K562 (cell line): ENCODE measurements at regions not wholly inside any gene's neighbourhood (a gene's known extent, or its start where the extent isn't known, plus 50 kb on each side); places are given as distances from the start of the nearest gene placed in this dataset.

Source experiments
- AFF1 ChIP-seq, 2 experiments: fragments of 450-650 bp; IDR thresholded peaks; 2 replicates each; pipeline ENCODE4 v1.6.1; 2018; ENCODE audit warnings: mild to moderate bottlenecking in 2 of 2, low read depth in 1 of 2; ENCODE audit not compliant: partially characterized antibody in 2 of 2
- BCOR ChIP-seq: fragments of 450-650 bp; IDR thresholded peaks from 2 replicates; pipeline ENCODE4 v1.6.1; 2016
- DEAF1 ChIP-seq: fragments of 450-650 bp; formaldehyde crosslinking; IDR thresholded peaks from 2 replicates; pipeline ENCODE4 v1.4.0; 2020; ENCODE audit warnings: mild to moderate bottlenecking, moderate library complexity
- ETV6 ChIP-seq, 3 experiments: fragments of 150-350 bp in 1 of 3; sonication (generic) in 1 of 3; formaldehyde crosslinking in 1 of 3; IDR thresholded peaks; 2 replicates each; pipeline versions ENCODE4 v1.6.1 to v1.8.0; 2014 to 2022; ENCODE audit warnings: borderline replicate concordance in 2 of 3, low read depth in 2 of 3, antibody characterized with exemption in 1 of 3, low read length in 1 of 3, mild to moderate bottlenecking in 1 of 3, missing genetic modification reagents in 1 of 3
- GTF2A2 ChIP-seq: IDR thresholded peaks from 2 replicates; pipeline ENCODE4 v1.6.1; 2016; ENCODE audit warnings: mild to moderate bottlenecking, missing genetic modification characterization, missing compliant biosample characterization
- HDAC6 ChIP-seq: IDR thresholded peaks from 2 replicates; pipeline ENCODE4 v1.6.1; 2012; ENCODE audit warnings: low read depth, mild to moderate bottlenecking, control low read depth, inconsistent platforms, low read length, moderate library complexity
- HNRNPK ChIP-seq: fragments of 200-400 bp; formaldehyde crosslinking; IDR thresholded peaks from one replicate; pipeline ENCODE4 v1.6.1; 2018; ENCODE audit warnings: mild to moderate bottlenecking, low read depth, low read length; ENCODE audit not compliant: poor library complexity, severe bottlenecking
- KAT8 ChIP-seq: fragments of 450-650 bp; IDR thresholded peaks from 2 replicates; pipeline ENCODE4 v1.6.1; 2016; ENCODE audit warnings: low read depth, mild to moderate bottlenecking
- KDM4B ChIP-seq, 2 experiments: fragments of 450-650 bp in 1 of 2; sonication (generic) in 1 of 2; IDR thresholded peaks; 2 replicates each; pipeline ENCODE4 v1.6.1; 2016 to 2017; ENCODE audit warnings: borderline replicate concordance in 2 of 2, antibody characterized with exemption in 1 of 2, low read depth in 1 of 2, mild to moderate bottlenecking in 1 of 2
- NUFIP1 ChIP-seq: fragments of 450-650 bp; IDR thresholded peaks from 2 replicates; pipeline ENCODE4 v1.6.1; 2018; ENCODE audit not compliant: partially characterized antibody
- PHF21A ChIP-seq: fragments of 450-650 bp; IDR thresholded peaks from 2 replicates; pipeline ENCODE4 v1.6.1; 2017; ENCODE audit warnings: low read depth, borderline replicate concordance
- PTBP1 ChIP-seq: fragments of 200-400 bp; formaldehyde crosslinking; IDR thresholded peaks from 2 replicates; pipeline ENCODE4 v1.6.1; 2017; ENCODE audit warnings: low read depth, low read length
- SMC3 ChIP-seq: conservative IDR thresholded peaks from 2 replicates; pipeline ENCODE4 v1.6.1; 2011; ENCODE audit warnings: low read depth, low read length, improper control_type of control experiment; ENCODE audit not compliant: insufficient read depth
- ZFP36 ChIP-seq: fragments of 150-350 bp; IDR thresholded peaks from 2 replicates; pipeline ENCODE4 v1.6.1; 2018; ENCODE audit warnings: low read length, low read depth; ENCODE audit not compliant: partially characterized antibody
- ZKSCAN8 ChIP-seq: fragments of 200-800 bp; sonication (Bioruptor generic); IDR thresholded peaks from 2 replicates; pipeline ENCODE4 v1.6.1; 2016; ENCODE audit warnings: missing genetic modification characterization, missing compliant biosample characterization
- ZNF224 ChIP-seq: sonication (generic); formaldehyde crosslinking; IDR thresholded peaks from 2 replicates; pipeline ENCODE4 v1.8.0; 2022; ENCODE audit warnings: mild to moderate bottlenecking, missing genetic modification reagents
- ZNF830 ChIP-seq: fragments of 250-450 bp; sonication (Bioruptor Pico); IDR thresholded peaks from 2 replicates; pipeline ENCODE4 v1.5.0; 2021; ENCODE audit warnings: mild to moderate bottlenecking
- TF ChIP-seq, protein P1 (sequence below): fragments of 200-800 bp; sonication (Bioruptor generic); IDR thresholded peaks from 2 replicates; pipeline ENCODE4 v1.6.1; 2016; ENCODE audit warnings: missing genetic modification characterization, missing compliant biosample characterization

DNA sequence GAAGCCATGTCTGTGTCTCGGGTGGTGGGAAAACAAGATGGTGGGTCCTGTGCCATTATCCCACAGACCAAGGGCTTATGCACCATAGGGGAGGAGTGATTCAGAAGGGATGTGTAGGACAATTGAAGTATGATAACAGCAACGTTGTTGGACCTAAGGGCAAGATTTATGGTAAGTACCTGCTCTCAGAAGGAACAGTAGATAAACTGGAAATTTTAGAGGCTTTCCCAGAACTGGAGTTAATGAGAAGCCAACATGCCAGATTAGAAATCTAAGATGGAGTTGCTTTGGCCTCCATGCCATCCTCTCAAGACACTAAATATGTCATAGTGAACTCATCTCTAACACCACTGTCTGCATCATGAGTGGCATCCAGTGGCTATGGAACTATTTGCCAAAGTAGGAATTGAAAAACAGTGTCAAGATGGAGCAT lies 84.7 kb upstream of the MYLIP start (continued):
- no peak for TF ChIP-seq KDM4B (IDR thresholded peaks at IDR 0.05; ENCODE audit: borderline replicate concordance in 2 of 2, low read depth in 1 of 2)
- TF ChIP-seq HDAC6 = no peak
- TF ChIP-seq, protein P1, sequence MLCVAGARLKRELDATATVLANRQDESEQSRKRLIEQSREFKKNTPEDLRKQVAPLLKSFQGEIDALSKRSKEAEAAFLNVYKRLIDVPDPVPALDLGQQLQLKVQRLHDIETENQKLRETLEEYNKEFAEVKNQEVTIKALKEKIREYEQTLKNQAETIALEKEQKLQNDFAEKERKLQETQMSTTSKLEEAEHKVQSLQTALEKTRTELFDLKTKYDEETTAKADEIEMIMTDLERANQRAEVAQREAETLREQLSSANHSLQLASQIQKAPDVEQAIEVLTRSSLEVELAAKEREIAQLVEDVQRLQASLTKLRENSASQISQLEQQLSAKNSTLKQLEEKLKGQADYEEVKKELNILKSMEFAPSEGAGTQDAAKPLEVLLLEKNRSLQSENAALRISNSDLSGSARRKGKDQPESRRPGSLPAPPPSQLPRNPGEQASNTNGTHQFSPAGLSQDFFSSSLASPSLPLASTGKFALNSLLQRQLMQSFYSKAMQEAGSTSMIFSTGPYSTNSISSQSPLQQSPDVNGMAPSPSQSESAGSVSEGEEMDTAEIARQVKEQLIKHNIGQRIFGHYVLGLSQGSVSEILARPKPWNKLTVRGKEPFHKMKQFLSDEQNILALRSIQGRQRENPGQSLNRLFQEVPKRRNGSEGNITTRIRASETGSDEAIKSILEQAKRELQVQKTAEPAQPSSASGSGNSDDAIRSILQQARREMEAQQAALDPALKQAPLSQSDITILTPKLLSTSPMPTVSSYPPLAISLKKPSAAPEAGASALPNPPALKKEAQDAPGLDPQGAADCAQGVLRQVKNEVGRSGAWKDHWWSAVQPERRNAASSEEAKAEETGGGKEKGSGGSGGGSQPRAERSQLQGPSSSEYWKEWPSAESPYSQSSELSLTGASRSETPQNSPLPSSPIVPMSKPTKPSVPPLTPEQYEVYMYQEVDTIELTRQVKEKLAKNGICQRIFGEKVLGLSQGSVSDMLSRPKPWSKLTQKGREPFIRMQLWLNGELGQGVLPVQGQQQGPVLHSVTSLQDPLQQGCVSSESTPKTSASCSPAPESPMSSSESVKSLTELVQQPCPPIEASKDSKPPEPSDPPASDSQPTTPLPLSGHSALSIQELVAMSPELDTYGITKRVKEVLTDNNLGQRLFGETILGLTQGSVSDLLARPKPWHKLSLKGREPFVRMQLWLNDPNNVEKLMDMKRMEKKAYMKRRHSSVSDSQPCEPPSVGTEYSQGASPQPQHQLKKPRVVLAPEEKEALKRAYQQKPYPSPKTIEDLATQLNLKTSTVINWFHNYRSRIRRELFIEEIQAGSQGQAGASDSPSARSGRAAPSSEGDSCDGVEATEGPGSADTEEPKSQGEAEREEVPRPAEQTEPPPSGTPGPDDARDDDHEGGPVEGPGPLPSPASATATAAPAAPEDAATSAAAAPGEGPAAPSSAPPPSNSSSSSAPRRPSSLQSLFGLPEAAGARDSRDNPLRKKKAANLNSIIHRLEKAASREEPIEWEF (CRISPR knock-in tag) = peak; percentile 82; the same call in 1 of the 2 replicates
- no peak for TF ChIP-seq PTBP1
- no peak for TF ChIP-seq ZFP36
- TF ChIP-seq ZKSCAN8 (CRISPR knock-in tag) = peak; percentile 84; the same call in 1 of the 2 replicates
- no peak for TF ChIP-seq SMC3
- TF ChIP-seq ZNF830 = no peak
- peak; percentile 95 for TF ChIP-seq GTF2A2 (tag)
- TF ChIP-seq ZNF224 = no peak
- TF ChIP-seq HNRNPK = no peak
- TF ChIP-seq KAT8 = no peak
- 0 out of 2 replicates have a peak, but pooled peaks have one; percentile 11 for TF ChIP-seq DEAF1 (CRISPR knock-in tag)
- TF ChIP-seq ETV6 (IDR thresholded peaks at IDR 0.05; ENCODE audit: borderline replicate concordance in 1 of 2, low read depth in 2 of 2, low read length in 1 of 2) = no peak
- TF ChIP-seq ETV6 (CRISPR knock-in tag; IDR thresholded peaks at IDR 0.05; ENCODE audit: borderline replicate concordance) = no peak
- TF ChIP-seq AFF1 (IDR thresholded peaks at IDR 0.05; ENCODE audit: low read depth in 1 of 2, partially characterized antibody in 2 of 2) = no peak
- no peak for TF ChIP-seq PHF21A
- TF ChIP-seq BCOR = no peak
- TF ChIP-seq NUFIP1 = peak; percentile 77
